ENCODE measurements at regions not wholly inside any gene's neighbourhood (a gene's known extent, or its start where the extent isn't known, plus 50 kb on each side); places are given as distances from the start of the nearest gene placed in this dataset.

GRCh38 chr3:88263417-88264100 lies 113.8 kb downstream of the C3orf38 start (continued):
- TF ChIP-seq USF1 (IDR thresholded peaks at IDR 0.05; ENCODE audit: borderline replicate concordance, low read depth): no peak
- no peak for TF ChIP-seq RFX5 (IDR thresholded peaks at IDR 0.05; ENCODE audit: low read length)
- TF ChIP-seq MEF2A (IDR thresholded peaks at IDR 0.05; ENCODE audit: borderline replicate concordance, low read depth): no peak
- TF ChIP-seq MAX (IDR thresholded peaks at IDR 0.05; ENCODE audit: low read depth): no peak
- TF ChIP-seq TCF12 (IDR thresholded peaks at IDR 0.05): no peak
- TF ChIP-seq YY1 (IDR thresholded peaks at IDR 0.05; ENCODE audit: low read depth): no peak
- no peak for TF ChIP-seq EZH2phosphoT487 (IDR thresholded peaks at IDR 0.05; ENCODE audit: borderline replicate concordance, low read depth)
- TF ChIP-seq IRF3 (IDR thresholded peaks at IDR 0.05; ENCODE audit: low read depth, low read length): no peak
- TF ChIP-seq, protein P1, sequence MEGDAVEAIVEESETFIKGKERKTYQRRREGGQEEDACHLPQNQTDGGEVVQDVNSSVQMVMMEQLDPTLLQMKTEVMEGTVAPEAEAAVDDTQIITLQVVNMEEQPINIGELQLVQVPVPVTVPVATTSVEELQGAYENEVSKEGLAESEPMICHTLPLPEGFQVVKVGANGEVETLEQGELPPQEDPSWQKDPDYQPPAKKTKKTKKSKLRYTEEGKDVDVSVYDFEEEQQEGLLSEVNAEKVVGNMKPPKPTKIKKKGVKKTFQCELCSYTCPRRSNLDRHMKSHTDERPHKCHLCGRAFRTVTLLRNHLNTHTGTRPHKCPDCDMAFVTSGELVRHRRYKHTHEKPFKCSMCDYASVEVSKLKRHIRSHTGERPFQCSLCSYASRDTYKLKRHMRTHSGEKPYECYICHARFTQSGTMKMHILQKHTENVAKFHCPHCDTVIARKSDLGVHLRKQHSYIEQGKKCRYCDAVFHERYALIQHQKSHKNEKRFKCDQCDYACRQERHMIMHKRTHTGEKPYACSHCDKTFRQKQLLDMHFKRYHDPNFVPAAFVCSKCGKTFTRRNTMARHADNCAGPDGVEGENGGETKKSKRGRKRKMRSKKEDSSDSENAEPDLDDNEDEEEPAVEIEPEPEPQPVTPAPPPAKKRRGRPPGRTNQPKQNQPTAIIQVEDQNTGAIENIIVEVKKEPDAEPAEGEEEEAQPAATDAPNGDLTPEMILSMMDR (IDR thresholded peaks at IDR 0.05): no peak
- no peak for TF ChIP-seq RXRA (IDR thresholded peaks at IDR 0.05; ENCODE audit: borderline replicate concordance, low read depth)

- H4K20me1 ChIP-seq (ENCODE audit: insufficient read depth): no peaks in the 10 kb centered on the region
- POLR2A ChIA-PET: interaction anchor here (0.9 kb wide), 1 partner anchor 12 kb away, joined by 3 read pairs; no protein-coding TSS in a partner anchor
- no peaks in the 10 kb centered on the region for H3K79me2 ChIP-seq (ENCODE audit: insufficient read depth)
- TF ChIP-seq, protein P2, sequence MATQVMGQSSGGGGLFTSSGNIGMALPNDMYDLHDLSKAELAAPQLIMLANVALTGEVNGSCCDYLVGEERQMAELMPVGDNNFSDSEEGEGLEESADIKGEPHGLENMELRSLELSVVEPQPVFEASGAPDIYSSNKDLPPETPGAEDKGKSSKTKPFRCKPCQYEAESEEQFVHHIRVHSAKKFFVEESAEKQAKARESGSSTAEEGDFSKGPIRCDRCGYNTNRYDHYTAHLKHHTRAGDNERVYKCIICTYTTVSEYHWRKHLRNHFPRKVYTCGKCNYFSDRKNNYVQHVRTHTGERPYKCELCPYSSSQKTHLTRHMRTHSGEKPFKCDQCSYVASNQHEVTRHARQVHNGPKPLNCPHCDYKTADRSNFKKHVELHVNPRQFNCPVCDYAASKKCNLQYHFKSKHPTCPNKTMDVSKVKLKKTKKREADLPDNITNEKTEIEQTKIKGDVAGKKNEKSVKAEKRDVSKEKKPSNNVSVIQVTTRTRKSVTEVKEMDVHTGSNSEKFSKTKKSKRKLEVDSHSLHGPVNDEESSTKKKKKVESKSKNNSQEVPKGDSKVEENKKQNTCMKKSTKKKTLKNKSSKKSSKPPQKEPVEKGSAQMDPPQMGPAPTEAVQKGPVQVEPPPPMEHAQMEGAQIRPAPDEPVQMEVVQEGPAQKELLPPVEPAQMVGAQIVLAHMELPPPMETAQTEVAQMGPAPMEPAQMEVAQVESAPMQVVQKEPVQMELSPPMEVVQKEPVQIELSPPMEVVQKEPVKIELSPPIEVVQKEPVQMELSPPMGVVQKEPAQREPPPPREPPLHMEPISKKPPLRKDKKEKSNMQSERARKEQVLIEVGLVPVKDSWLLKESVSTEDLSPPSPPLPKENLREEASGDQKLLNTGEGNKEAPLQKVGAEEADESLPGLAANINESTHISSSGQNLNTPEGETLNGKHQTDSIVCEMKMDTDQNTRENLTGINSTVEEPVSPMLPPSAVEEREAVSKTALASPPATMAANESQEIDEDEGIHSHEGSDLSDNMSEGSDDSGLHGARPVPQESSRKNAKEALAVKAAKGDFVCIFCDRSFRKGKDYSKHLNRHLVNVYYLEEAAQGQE (IDR thresholded peaks at IDR 0.05; ENCODE audit: low read depth, low read length): no peak
- TF ChIP-seq EZH2phosphoT487 (IDR thresholded peaks at IDR 0.05; ENCODE audit: borderline replicate concordance, low read depth): no peak
- TF ChIP-seq EP300 (IDR thresholded peaks at IDR 0.05; ENCODE audit: borderline replicate concordance in 1 of 2, low read depth in 1 of 2, low read length in 1 of 2): no peak
- no peak for TF ChIP-seq CHD2 (IDR thresholded peaks at IDR 0.05; ENCODE audit: low read length, partially characterized antibody)
- TF ChIP-seq RAD21 (IDR thresholded peaks at IDR 0.05; ENCODE audit: low read length): no peak
- TF ChIP-seq, protein P1 (IDR thresholded peaks at IDR 0.05): no peak
- no peak for TF ChIP-seq TCF12 (IDR thresholded peaks at IDR 0.05)
- TF ChIP-seq RCOR1 (IDR thresholded peaks at IDR 0.05; ENCODE audit: low read length): no peak
- TF ChIP-seq USF2 (IDR thresholded peaks at IDR 0.05; ENCODE audit: borderline replicate concordance, low read depth, low read length): no peak
- TF ChIP-seq ELF1 (IDR thresholded peaks at IDR 0.05): no peak
- no peak for TF ChIP-seq FOSL2 (IDR thresholded peaks at IDR 0.05; ENCODE audit: borderline replicate concordance, low read depth)
- no peak for TF ChIP-seq JUND (IDR thresholded peaks at IDR 0.05)
- no peak for TF ChIP-seq TAF1 (IDR thresholded peaks at IDR 0.05; ENCODE audit: borderline replicate concordance, low read depth, low read length)
Measured at GRCh38 chr3:88267441-88267840, 117.7 kb downstream of the C3orf38 start.

More at GRCh38 chr3:88267441-88267840, 117.7 kb downstream of the C3orf38 start:
- Histone ChIP-seq H3K4me2 (no peak overlapping the region), H3K9ac (no peak overlapping the region), H3K4me3 (ENCODE audit: low read depth in 2 of 2, low read length in 1 of 2) (no peak overlapping the region), H3K27ac (ENCODE audit: low read depth in 2 of 2, low read length in 1 of 2) (no peak overlapping the region), H3K27me3 (ENCODE audit: insufficient read depth) (peaks cover 4% of the 10 kb centered on the region; the same call in 1 of the 2 replicates), H3K9me2 (no peaks in the 10 kb centered on the region; the same call in 1 of the 2 replicates), H3K9me3 (no peaks in the 10 kb centered on the region), H2AFZ (ENCODE audit: low read depth) (no peak overlapping the region), H3F3A (replicated peaks; ENCODE audit: insufficient read depth) (no peaks in the 10 kb centered on the region), H3K4me1 (ENCODE audit: control insufficient read depth in 1 of 2, insufficient read depth in 2 of 2, low read depth in 1 of 2, low read length in 1 of 2) (no peaks in the 10 kb centered on the region), H3K36me3 (replicated peaks in 1 of 2; ENCODE audit: control insufficient read depth in 1 of 2, insufficient read depth in 2 of 2, low read length in 1 of 2) (no peaks in the 10 kb centered on the region)
- WGBS (ENCODE audit: low lambda C conversion rate): 5% methylated on average over 5 of the region's 5 CpGs
- CTCF ChIA-PET: interaction anchor here (1.4 kb wide), 1 partner anchor 48 kb away, joined by 5 read pairs; no protein-coding TSS in a partner anchor
- DNase-seq: no peak
